ENCODE measurements at regions not wholly inside any gene's neighbourhood (a gene's known extent, or its start where the extent isn't known, plus 50 kb on each side); places are given as distances from the start of the nearest gene placed in this dataset.
"Not testable (repeated sequence)": the region's sequence is repeated elsewhere in the genome, so short reads cannot be mapped to it uniquely, and the experiment has no call there.

GRCh38 chr2:237000481-237000880, 85.2 kb upstream of the COPS8 start:
- Histone ChIP-seq H3K36me3 (ENCODE audit: control insufficient read depth, insufficient read depth, low read length) (no peaks in the 10 kb centered on the region), H3K27me3 (ENCODE audit: control insufficient read depth, insufficient read depth, low read length) (no peaks in the 10 kb centered on the region), H3K9me3 (ENCODE audit: control insufficient read depth, low read length) (no peaks in the 10 kb centered on the region), H3K9ac (ENCODE audit: low read length) (no peak overlapping the region), H3K4me3 (ENCODE audit: low read length) (no peak overlapping the region), H3K4me1 (ENCODE audit: control insufficient read depth, insufficient read depth, low read length) (peaks cover 26% of the 10 kb centered on the region)

DNA sequence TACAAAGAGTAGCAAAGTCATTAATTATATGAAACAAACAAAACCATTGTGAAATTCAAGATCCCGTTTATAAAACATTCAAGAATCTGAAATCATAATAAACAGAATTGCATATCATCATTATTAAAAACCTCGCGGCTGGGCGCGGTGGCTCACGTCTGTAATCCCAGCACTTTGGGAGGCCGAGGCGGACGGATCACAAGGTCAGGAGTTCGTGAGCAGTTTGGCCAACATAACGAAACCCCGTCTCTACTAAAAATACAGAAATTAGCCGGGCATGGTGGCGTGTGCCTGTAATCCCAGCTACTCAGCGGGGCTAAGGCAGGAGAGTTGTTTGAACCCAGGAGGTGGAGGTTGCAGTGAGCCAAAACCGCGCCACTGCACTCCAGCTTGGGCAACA, 80.3 kb upstream of the COPS8 start:
- H3K4me3 ChIP-seq (ENCODE audit: low read length); H3K9ac ChIP-seq (ENCODE audit: low read length); H3K36me3 ChIP-seq (ENCODE audit: control insufficient read depth, insufficient read depth, low read length); H3K27me3 ChIP-seq (ENCODE audit: control insufficient read depth, insufficient read depth, low read length); H3K9me3 ChIP-seq (ENCODE audit: control insufficient read depth, low read length); H3K4me1 ChIP-seq (ENCODE audit: control insufficient read depth, insufficient read depth, low read length): not testable (repeated sequence)

DNA sequence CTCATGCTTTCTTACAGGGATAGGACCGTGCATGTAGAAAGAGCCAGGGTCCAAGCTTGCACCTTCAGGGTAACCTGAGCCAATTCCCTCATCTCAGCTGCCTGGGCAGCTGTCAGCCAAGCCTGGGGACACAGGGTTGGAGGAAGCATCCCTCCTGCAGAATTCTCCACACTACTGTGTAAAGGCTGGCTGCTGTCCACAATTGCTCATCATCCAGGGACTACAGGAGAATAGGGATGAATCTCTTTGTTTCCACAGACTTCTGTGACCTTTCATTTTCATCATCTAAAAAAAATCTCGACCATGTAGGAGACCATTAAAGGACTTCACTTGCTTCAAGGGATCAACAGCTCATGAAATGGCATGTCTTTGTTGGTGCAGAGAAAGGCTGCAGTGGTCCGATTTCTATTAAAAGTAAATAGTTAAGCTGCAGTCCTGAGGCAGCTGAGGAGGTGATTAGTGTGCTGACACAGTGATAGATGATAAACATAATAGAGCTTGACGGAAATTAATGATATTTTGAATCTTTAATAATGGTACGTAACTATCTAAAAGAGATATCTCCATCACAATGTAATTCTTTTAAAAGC, 74.4 kb upstream of the COPS8 start:
- no peak overlapping the region for H3K9ac ChIP-seq (ENCODE audit: low read length)
- H3K9me3 ChIP-seq (ENCODE audit: control insufficient read depth, low read length), result no peaks in the 10 kb centered on the region
- peaks cover 19% of the 10 kb centered on the region for H3K27me3 ChIP-seq (ENCODE audit: control insufficient read depth, insufficient read depth, low read length)
- peaks cover 14% of the 10 kb centered on the region for H3K4me1 ChIP-seq (ENCODE audit: control insufficient read depth, insufficient read depth, low read length)
- no peak overlapping the region for H3K4me3 ChIP-seq (ENCODE audit: low read length)
- H3K36me3 ChIP-seq (ENCODE audit: control insufficient read depth, insufficient read depth, low read length), result no peaks in the 10 kb centered on the region

- Histone ChIP-seq H3K36me3 (ENCODE audit: control insufficient read depth, insufficient read depth, low read length) (no peaks in the 10 kb centered on the region), H3K9me3 (ENCODE audit: control insufficient read depth, low read length) (no peaks in the 10 kb centered on the region), H3K4me3 (ENCODE audit: low read length) (no peak overlapping the region), H3K27me3 (ENCODE audit: control insufficient read depth, insufficient read depth, low read length) (peaks cover 19% of the 10 kb centered on the region), H3K9ac (ENCODE audit: low read length) (no peak overlapping the region), H3K4me1 (ENCODE audit: control insufficient read depth, insufficient read depth, low read length) (peaks cover 14% of the 10 kb centered on the region)
Measured at GRCh38 chr2:237012004-237012403, 73.7 kb upstream of the COPS8 start.

DNA sequence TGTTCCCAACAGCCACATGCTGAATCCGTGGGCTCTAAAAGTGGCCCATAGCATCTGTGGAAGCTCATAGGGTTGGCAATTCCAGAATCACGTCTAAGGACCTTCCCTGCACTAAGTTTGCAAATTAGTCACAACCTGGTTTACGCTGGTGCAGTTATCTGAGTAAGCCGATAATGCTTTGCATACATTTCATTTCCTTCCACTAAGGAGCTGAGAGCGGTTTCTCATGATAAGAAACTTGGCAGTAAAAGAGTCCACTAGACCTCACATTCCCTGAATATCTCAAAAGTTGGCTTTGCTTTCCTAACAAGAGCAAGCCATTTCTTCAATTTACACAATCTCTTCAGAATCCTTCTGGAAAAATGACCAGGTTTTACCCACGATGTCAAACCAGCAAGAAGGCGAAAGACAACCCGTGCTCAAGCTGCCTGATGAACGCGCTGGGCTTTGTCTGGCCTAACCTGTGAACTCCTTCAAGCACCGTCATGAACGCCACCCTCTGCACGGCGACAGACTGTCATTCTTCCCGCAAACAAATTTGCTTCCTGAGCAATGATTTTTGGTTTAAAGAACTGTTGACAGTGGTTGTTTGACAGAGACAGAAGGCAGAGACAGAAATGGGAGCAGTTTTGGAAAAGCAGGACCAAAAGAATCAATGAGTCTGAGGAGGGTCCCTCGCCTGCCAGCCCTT, 73.0 kb upstream of the COPS8 start:
- H3K27me3 ChIP-seq (ENCODE audit: control insufficient read depth, insufficient read depth, low read length), result peaks cover 19% of the 10 kb centered on the region
- no peak overlapping the region for H3K9ac ChIP-seq (ENCODE audit: low read length)
- H3K9me3 ChIP-seq (ENCODE audit: control insufficient read depth, low read length), result no peaks in the 10 kb centered on the region
- H3K4me3 ChIP-seq (ENCODE audit: low read length), result no peak overlapping the region
- H3K4me1 ChIP-seq (ENCODE audit: control insufficient read depth, insufficient read depth, low read length), result peaks cover 14% of the 10 kb centered on the region
- no peaks in the 10 kb centered on the region for H3K36me3 ChIP-seq (ENCODE audit: control insufficient read depth, insufficient read depth, low read length)

DNA sequence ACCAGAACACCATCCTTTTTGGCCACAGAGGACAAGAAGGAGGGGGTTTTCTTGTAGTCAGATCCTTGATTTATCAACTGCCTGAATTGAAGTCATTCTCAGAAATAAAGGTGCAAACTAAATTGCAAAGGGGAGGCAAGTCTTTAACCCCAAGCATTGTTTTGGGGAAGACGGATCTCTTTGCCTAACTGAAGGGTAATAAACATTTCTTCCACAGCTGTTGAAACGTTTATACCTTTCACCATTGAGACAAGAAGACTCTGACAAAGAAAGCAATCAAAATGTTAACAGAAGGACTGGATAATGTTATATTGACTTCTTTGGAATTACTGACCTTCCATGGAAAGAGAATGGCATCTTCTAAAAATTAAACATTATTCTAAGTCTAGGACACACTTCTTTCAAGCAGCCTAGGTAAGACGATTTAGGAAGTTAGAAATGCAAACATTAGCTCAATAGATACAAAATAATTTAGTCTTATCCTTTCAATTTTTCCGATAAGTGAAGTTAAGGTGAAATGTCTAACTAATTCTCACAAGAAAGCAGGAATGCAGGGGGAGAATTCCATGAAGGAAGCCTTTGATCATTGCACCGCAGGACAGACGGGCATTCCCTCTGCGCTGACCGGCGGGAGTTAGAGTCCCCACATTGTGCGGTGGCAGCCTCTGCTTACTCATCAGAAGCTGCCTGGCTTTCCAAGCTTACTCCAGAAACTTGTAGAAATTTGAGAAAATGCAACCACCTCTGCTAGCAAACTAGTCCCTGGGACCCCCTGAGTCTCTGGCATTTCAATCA, 69.4 kb upstream of the COPS8 start:
- Histone ChIP-seq H3K9me3 (ENCODE audit: control insufficient read depth, low read length) (no peaks in the 10 kb centered on the region), H3K4me1 (ENCODE audit: control insufficient read depth, insufficient read depth, low read length) (peaks cover 14% of the 10 kb centered on the region), H3K9ac (ENCODE audit: low read length) (no peak overlapping the region), H3K36me3 (ENCODE audit: control insufficient read depth, insufficient read depth, low read length) (no peaks in the 10 kb centered on the region), H3K27me3 (ENCODE audit: control insufficient read depth, insufficient read depth, low read length) (peaks cover 6% of the 10 kb centered on the region), H3K4me3 (ENCODE audit: low read length) (no peak overlapping the region)

DNA sequence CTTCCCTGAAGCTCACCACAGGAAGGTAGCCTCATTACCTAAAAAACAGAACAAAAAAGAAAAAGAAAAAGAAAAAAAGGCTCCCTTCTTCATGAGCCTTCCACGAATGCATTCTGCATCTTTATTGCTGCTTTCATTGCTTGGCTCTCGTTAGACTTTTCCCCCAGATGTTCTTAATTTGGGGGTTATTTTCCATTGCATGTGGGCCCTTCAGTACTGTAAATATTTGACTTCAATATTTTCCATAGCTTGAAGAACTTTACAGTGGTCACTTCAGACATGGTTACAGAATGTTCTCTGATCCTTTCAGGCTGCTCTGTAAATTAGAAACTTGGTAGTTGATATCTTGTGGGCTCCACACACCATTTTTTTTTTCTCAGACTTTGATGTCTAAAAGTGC, 65.6 kb upstream of the COPS8 start:
- no peak overlapping the region for H3K4me3 ChIP-seq (ENCODE audit: low read length)
- H3K4me1 ChIP-seq (ENCODE audit: control insufficient read depth, insufficient read depth, low read length), result peaks cover 4% of the 10 kb centered on the region
- H3K36me3 ChIP-seq (ENCODE audit: control insufficient read depth, insufficient read depth, low read length), result no peaks in the 10 kb centered on the region
- peaks cover 5% of the 10 kb centered on the region for H3K27me3 ChIP-seq (ENCODE audit: control insufficient read depth, insufficient read depth, low read length)
- no peak overlapping the region for H3K9ac ChIP-seq (ENCODE audit: low read length)
- peaks cover 4% of the 10 kb centered on the region for H3K9me3 ChIP-seq (ENCODE audit: control insufficient read depth, low read length)

DNA sequence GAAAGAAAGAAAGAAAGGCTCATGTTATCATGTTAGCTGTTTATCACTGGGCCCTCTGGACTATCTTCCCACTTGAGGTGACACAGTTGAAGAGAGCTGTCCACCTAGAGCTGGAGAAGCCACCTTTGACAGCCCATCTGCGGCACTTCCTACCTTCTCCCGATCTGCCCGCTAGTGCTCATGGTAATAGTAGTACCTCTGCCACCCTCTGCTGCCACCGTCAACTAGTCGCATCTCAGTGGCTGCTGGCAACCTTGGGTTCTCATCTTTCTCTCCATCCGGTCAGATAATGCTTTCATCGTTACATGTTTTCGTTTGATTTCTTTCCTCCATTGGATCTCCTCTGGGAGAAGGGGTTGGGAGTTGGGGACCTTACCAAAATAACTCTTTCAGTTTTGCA, 63.2 kb upstream of the COPS8 start:
- no peak overlapping the region for H3K9ac ChIP-seq (ENCODE audit: low read length)
- H3K36me3 ChIP-seq (ENCODE audit: control insufficient read depth, insufficient read depth, low read length), result no peaks in the 10 kb centered on the region
- no peaks in the 10 kb centered on the region for H3K27me3 ChIP-seq (ENCODE audit: control insufficient read depth, insufficient read depth, low read length)
- no peak overlapping the region for H3K4me3 ChIP-seq (ENCODE audit: low read length)
- peaks cover 18% of the 10 kb centered on the region for H3K4me1 ChIP-seq (ENCODE audit: control insufficient read depth, insufficient read depth, low read length)
- peaks cover 4% of the 10 kb centered on the region for H3K9me3 ChIP-seq (ENCODE audit: control insufficient read depth, low read length)

DNA sequence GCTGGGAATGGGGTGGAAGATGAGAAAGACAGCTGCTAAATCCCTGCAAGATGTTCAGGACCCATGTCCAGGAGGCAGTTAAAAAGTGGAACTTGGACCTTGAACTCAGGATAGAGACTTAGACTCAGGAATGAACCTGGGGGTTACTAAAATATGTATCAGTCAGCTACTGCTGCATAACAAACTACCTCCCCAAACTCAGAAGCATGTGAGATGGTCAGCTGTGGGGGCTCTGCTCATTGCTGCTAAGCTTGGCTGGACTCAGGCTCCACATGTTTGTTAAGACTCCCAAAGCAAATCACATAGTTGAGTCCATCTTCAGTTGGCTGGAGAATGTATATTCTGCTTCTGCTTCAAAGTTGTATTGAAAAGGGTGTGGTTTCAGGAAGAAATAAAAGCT, 61.4 kb upstream of the COPS8 start:
- H3K9ac ChIP-seq (ENCODE audit: low read length), result no peak overlapping the region
- no peaks in the 10 kb centered on the region for H3K36me3 ChIP-seq (ENCODE audit: control insufficient read depth, insufficient read depth, low read length)
- no peak overlapping the region for H3K4me3 ChIP-seq (ENCODE audit: low read length)
- H3K4me1 ChIP-seq (ENCODE audit: control insufficient read depth, insufficient read depth, low read length), result peaks cover 18% of the 10 kb centered on the region
- H3K27me3 ChIP-seq (ENCODE audit: control insufficient read depth, insufficient read depth, low read length), result no peaks in the 10 kb centered on the region
- peaks cover 4% of the 10 kb centered on the region for H3K9me3 ChIP-seq (ENCODE audit: control insufficient read depth, low read length)

GRCh38 chr2:237025090-237025865, 60.4 kb upstream of the COPS8 start:
- H3K27me3 ChIP-seq (ENCODE audit: control insufficient read depth, insufficient read depth, low read length), result no peaks in the 10 kb centered on the region
- no peak overlapping the region for H3K9ac ChIP-seq (ENCODE audit: low read length)
- peaks cover 4% of the 10 kb centered on the region for H3K9me3 ChIP-seq (ENCODE audit: control insufficient read depth, low read length)
- peaks cover 18% of the 10 kb centered on the region for H3K4me1 ChIP-seq (ENCODE audit: control insufficient read depth, insufficient read depth, low read length)
- no peak overlapping the region for H3K4me3 ChIP-seq (ENCODE audit: low read length)
- no peaks in the 10 kb centered on the region for H3K36me3 ChIP-seq (ENCODE audit: control insufficient read depth, insufficient read depth, low read length)

- no peaks in the 10 kb centered on the region for H3K27me3 ChIP-seq (ENCODE audit: control insufficient read depth, insufficient read depth, low read length)
- H3K9me3 ChIP-seq (ENCODE audit: control insufficient read depth, low read length), result peaks cover 4% of the 10 kb centered on the region
- H3K4me3 ChIP-seq (ENCODE audit: low read length), result no peak overlapping the region
- no peaks in the 10 kb centered on the region for H3K36me3 ChIP-seq (ENCODE audit: control insufficient read depth, insufficient read depth, low read length)
- H3K9ac ChIP-seq (ENCODE audit: low read length), result no peak overlapping the region
- H3K4me1 ChIP-seq (ENCODE audit: control insufficient read depth, insufficient read depth, low read length), result peaks cover 18% of the 10 kb centered on the region
Measured at GRCh38 chr2:237026981-237027711, 58.5 kb upstream of the COPS8 start.

All from mucosa of stomach (tissue), 1 donor.